Suppressor macrophage treated with lipopolysaccharide for 4 hours (primary cell): ENCODE measurements at regions not wholly inside any gene's neighbourhood (a gene's known extent, or its start where the extent isn't known, plus 50 kb on each side); places are given as distances from the start of the nearest gene placed in this dataset.

ENCODE experiments used
- DNase-seq: peaks from one replicate; pipeline ENCODE4 v3.0.0-alpha.2; 2020

DNA sequence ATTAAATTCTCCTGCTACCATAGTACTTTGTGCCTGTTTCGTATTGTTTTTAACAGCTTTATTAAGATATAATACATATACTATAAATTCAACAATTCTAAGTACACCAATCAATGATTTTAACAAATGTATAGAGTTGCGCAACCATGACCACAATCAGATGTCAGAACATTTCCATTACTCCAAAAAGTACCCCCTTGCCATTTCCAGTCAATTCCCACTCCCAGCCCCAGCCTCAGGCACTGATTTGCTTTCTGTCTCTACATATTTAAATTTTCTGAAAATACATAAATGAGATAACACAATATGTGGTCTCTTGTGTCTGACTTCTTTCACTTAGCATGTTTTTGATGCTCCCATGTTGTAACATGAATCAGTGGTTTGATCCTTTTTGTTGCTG, 193.9 kb downstream of the FIGN start:
- no peak for DNase-seq

DNA sequence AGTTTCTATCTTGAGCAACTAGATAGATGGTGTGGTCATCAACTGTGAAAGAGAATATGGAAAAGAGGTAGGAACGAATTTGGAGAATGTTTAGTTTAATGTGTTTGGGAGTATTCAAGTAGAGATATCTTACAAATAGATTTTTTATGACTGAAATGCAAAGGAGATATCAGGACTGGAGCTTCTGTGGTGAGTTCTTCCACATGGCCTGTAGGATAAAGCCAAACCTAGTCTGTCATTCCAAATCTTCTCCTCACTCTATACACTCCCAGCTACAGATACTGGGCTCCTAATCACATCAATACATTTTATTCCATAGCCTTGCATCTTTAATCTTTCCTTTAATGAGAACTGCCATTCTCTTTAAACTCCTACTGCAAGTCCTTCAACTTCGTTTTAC, 194.3 kb downstream of the FIGN start:
- DNase-seq = no peak

DNA sequence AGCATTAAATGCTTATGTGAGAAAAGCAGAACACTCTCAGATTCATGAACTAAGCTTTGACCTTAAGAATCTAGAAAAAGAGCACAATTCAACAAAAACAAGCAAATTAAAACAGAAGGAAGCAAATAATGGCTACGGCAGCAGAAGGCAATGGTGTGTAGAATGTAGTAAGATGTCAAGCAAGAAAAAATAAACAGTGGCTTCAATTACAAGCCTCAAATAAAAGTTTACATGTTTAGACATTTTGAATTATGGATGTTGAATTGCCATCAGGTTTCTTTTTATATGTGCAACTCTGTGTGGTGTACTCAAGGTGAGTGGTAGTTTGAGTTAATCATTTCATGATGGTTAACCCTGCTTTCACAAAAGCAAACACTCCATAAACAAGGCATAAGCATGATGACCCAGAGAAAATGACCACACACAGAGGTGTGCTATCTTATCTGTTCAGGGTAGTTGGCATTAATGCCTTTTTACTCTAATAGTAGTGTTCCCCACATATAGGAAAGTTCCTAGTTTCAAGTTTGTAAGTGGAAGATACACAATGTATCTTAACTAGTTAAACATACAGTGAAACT, 207.1 kb downstream of the FIGN start:
- DNase-seq = no peak

GRCh38 chr2:163527381-163527780, 208.4 kb downstream of the FIGN start:
- no peak for DNase-seq

DNA sequence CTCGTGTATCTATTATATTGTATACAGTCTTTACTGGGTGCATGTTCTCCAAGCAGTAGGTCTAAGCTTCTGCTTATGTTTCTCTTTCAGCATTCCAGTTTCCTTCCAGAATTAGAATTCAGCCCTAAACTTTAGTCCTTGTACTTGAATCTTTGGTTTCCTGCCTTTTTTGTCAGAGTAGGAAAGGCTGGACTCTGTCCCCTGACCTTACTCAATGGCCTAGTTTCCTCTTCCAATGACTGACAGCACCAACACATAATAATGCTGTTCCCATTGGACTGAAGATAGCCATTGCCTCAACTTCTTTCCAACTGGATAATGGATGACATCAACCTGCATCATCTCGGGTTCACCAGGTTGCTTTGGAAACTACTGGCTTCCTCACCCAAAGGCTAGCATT, 217.0 kb downstream of the FIGN start:
- DNase-seq = no peak

GRCh38 chr2:163515836-163516235, 220.0 kb downstream of the FIGN start:
- DNase-seq = no peak

DNA sequence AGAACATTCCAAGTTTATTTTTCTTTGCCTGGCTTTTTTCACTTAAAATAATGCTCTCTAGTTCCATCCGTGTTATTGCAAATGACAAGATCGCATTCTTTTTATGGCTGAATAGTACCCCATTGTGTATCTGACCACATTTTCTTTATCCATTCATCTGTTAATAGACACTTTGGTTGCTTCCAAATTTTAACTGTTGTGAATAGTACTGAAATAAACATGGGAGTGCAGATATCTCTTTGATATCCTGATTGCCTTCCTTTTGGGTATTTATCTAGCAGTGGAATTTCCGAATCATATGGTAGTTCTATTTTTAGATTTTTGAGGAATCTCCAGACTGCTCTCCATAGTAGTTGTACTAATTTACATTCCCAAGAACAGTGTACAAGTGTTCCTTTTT, 230.5 kb downstream of the FIGN start:
- no peak for DNase-seq

- DNase-seq = no peak
Observed at GRCh38 chr2:163493359-163494298, 242.2 kb downstream of the FIGN start.

DNA sequence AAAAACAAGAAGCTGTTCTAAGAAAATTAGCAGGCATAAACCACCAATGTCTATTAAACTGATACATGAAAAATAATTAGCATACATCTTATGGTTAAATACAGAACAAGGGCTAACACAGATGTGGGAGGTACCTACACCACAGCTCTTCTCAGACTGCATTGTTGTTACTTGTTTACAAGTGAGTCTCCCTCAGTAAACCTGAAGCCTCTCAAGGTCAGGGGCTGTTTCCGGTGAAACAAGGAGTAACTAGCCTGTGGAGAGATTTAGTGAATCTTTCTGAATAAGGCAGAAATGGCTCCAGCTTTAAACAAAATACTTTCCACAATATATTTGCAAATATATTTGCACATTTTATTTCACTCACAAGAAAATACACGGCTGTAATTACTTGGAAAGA, 244.0 kb downstream of the FIGN start:
- no peak for DNase-seq

DNA sequence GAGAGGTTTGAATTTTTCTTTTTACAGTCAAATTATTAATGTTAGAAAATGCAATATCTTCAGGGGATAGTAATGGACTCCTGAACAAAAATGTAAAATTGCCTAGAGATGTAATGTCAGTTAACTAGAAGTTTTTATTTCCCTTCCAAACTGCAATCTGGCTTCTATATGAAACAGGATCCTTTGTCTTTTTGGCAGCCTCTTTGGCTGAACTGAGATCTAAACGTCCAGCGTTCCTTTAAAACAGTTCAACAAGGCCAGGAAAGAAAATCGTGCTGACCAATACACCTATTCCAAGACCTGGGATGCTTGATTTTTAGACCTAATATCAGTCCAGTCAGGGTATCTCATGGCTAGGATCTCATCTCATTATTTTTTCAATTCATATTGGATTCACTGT, 245.5 kb downstream of the FIGN start:
- no peak for DNase-seq

DNA sequence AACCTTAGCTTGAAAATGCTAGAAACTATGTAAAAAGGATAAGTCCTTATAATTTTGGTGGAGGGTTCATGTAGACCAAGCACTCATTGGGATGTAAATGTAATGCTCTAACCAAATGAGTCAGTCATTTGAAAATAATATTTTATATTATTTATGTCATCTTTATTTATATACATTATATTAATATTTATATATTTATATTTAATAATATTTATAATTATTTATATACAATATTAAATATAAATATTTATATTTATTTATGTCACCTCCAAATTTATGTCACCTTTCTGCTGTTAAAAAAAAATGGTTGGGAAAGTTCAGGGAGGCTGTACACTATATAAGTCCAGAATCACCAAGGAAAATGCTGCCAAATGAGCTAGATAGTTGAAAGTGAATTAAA, 254.3 kb downstream of the FIGN start:
- no peak for DNase-seq

DNA sequence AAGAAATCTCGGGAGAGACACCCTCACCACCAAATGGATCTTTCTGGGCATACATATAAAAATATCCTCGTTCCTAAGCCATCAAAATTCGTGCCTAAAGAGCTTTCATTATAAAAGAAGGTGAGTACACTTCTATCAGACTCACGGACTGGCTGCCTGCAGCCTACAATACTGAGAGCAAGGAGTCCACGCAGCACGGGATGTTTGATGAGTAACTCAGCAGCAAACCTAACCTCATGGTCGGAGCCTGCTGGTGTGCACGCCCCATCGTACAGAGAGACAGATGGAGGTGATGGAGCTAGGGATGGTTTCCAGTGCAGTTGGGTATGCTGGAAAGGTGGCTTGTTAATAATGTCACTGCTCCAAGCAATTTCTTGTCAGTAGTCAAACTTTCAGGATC, 256.2 kb downstream of the FIGN start:
- DNase-seq = no peak

DNA sequence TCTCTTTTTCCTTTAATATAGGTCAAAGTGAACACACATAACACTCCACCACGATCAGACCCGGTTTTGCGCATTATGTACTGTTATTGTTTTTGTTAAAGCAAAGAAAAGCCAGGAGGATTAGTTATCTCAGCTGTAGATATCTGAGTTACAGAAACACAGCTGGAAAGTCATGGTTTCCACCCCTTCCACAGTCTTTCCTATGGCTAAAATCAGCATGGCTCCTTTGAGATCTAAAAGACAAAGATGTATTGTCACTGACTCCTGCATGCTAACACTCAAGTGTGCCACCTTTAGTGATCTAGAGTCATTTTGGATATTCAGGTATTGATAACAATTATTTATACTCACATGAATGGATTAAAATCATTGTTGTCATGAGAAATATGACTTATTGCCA, 260.0 kb downstream of the FIGN start:
- no peak for DNase-seq

DNA sequence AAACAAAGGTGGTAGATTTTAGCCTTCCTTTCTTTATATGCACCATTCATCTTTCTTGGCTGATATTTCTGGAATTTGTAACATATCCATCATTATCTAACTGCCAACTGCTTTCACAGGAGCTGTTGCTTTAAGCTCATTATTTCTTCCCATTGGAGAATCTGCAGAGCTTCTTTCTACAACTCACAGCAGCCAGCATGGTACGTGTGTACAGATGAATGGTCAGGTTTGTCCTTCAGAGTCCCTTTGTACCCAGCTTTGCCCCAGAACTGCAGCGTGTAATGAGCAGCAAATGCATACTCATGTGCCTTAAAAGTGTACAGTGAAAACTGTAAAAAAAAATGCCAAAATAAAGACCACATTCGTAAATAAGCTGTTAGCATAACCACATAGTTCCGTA, 260.9 kb downstream of the FIGN start:
- DNase-seq = no peak

- DNase-seq = no peak
Observed at GRCh38 chr2:163474319-163474744, 261.5 kb downstream of the FIGN start.

DNA sequence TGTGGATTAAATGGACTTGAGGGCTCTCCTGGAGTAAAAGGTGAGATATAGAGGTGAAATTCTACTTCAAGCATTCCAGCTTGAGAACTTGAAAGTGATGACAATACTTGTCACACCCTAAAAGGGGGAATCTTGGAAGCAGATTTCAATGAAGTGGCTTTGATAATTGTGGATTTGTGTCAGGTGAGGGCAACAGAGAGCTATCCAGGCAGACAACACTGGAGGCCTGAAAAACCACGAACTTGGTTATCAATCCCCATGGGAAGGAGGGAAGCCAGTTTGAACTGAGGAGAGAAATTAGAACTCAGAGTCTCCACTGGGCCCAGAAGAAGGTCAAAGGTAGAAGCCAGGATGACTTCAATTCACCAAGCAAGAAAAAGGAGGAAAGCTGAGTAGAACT, 263.9 kb downstream of the FIGN start:
- DNase-seq = no peak

GRCh38 chr2:163469561-163469962, 266.2 kb downstream of the FIGN start:
- no peak for DNase-seq

GRCh38 chr2:163467251-163467630, 268.6 kb downstream of the FIGN start:
- no peak for DNase-seq

DNA sequence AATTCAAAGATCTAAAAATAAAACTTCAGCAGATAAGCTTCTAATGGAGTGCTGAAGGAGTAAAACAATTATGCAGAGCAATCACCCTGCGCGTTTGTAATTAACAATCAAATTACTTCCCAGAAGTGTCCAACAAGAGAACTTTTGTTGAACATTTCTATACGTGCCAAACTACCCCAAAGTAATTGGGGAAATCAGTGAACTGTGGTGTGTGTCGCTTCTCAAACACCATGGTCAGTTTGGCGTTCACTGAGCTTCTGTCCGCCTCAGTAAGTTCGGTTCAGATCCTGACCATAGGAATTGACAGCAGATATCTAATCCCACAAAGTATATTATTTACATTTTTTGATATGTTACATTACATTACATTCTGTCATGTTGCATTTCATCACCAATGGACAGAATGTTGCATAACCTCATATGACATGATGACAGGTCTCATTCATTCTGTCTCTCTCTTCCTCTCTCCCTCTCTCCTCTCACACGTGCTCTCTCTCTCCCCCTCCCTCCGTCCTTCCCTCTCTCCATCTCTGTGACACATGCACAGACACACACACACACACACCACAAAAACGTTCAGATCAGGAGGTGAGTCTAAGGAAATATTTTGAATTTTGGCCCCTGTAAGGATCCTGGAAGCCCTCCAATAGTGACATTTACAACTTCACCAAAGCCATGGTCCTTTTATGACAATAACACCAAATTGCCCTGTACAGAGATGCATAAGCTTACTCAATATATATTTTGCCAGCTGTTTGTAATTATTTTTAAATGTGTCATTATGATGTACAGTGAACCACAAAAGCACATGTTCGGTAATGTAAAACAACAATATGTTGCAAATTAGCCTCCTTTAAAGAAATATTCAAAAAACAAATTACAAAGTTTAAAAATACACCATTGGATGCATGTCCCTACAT, 269.2 kb downstream of the FIGN start:
- DNase-seq = no peak

DNA sequence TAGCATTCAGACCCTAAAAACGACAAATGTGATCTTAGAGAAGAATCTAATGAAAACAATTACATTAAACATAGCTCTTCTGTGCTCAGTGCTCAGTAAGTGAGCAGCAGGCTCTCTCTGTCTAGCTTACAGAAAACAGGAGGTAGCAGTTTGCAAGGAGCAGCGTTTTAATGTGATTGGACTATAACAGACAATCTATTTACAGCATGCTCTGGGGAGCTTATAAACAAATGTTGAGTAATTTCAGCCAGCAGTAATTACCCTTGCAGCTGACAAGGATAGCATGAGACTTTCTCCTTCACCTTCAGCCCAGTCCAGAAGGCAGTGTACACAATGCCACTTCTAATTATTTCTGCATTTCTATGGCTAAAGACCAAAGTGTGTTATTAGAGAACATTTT, 270.4 kb downstream of the FIGN start:
- DNase-seq = no peak

- no peak for DNase-seq
Observed at GRCh38 chr2:163463411-163463810, 272.4 kb downstream of the FIGN start.

DNA sequence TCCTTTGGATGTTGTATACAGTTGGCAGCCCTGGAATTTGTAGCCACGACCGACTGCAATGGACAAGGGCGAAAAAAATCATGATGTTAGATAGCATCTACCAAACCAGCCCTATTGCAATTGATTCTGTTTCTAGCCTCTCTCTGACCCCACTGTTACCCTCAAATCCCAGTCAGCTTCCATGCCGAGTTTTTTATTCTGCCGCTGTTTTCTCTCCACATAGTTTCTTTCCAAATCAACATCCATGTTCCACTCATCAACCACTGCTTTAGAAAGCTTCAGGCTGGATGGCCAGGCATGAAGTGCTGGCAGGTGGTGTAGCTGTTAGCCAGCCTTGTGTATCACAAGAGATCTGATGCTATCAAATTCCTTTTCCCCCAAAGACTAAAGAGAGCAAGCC, 272.8 kb downstream of the FIGN start:
- DNase-seq = no peak

GRCh38 chr2:163459986-163460385, 275.8 kb downstream of the FIGN start:
- no peak for DNase-seq
